Activated CD4-positive, alpha-beta T cell treated with anti-CD3 and anti-CD28 coated beads for 24 hours (primary cell): ENCODE measurements at regions not wholly inside any gene's neighbourhood (a gene's known extent, or its start where the extent isn't known, plus 50 kb on each side); places are given as distances from the start of the nearest gene placed in this dataset.
"Not testable (repeated sequence)": the region's sequence is repeated elsewhere in the genome, so short reads cannot be mapped to it uniquely, and the experiment has no call there.

Experiments used
- DNase-seq, 2 donors: peaks; one replicate each; pipeline ENCODE4 v3.0.0-alpha.2; 2020; ENCODE audit warnings: low read depth in 2 of 2

GRCh38 chr5:174987443-174988012 lies 263.1 kb downstream of the MSX2 start:
- no peak for DNase-seq

DNA sequence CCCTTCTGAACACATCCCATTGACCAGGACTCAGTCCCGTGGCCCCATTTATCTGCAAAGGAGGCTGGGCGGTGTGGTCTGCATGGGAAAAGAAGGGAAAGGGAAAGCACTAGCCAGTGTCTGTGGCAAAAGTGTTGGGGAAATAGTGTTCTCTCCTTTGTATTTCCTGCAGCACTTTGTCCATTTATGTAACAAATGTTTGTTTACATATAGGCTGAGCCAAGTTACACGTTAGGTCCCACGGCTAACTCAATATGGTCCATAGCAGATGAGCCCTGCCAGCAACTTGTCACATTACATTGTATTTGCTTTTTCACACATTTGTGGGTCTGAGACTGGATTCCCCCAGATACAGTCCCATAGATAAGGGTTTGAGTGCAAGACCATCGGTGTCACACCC lies 260.5 kb downstream of the MSX2 start:
- DNase-seq, result no peak

DNA sequence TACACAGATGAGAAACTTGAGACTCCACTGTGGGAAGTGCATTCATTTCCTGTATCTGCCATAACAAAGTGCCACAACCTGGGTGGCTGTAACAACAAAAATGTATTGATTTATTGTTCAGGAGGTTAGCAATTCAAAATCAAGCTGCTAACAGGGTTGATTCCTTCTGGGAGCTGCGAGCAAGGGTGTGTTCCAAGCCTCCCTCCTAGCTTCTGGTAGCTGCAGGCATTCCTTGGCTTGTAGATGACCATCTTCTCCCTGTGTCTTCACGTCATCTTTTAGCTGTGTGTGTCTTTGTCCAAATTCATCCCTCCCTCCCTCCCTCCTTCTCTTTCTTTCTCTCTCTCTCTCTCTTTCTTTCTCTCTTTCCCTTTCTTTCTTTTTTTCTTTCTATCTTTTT lies 258.1 kb downstream of the MSX2 start:
- no peak for DNase-seq

DNA sequence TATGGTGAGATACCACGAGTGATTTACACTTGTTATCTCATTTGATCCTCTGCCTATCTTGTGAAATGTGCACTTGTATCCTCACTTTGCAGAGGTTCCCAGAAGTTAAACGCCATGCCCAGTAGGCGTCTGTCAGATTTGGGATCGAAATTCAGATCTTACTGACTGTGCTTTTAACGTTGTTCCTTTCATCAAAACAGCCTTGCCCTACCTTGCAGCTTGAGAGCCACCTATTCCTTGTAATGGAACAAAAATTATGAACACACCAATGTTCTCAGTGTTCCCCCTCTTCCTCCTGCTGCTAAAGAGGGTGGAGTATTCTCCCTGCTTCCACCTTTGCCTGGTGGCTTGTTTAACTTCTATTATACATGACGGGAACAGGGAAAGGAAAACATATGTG lies 257.0 kb downstream of the MSX2 start:
- DNase-seq, result no peak

DNA sequence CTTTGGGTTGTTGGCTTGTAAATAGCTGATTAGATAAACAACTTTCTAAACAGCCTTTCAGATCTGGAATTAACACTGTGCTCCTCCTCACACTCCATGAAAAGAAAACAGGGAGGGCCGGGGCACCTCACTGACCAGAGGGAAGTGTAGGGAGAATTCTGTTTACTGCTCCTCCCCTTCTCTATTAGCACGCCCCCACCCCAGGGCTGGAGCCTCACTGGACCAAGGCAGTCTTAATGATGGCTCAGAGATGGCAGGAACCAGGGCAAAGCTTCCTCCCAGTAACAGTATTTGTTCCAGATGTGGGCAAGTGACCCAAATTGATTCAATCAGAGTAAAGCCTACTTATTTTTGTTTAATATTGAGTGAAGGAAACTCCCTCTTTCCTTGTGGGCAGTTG lies 256.6 kb downstream of the MSX2 start:
- no peak for DNase-seq

GRCh38 chr5:174972291-174972690 lies 247.9 kb downstream of the MSX2 start:
- no peak for DNase-seq

DNA sequence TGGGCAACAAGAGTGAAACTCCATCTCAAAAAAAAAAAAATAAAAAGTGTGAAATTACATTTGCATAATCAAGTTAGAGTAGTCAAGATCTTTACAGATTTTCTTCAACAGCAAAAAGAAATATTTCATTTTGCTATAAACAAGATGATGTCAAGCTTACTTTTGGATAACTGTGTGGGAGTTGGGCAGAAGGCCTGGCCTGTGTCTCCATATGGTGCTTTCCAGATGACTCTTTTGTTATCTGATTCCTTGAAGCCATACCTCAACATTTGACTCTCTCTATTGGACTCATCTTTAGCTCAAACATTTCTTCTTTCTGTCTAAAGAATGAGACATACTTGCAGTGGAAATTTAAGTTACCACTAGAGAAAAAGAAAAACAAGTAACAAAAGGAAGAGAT lies 246.8 kb downstream of the MSX2 start:
- no peak for DNase-seq

- no peak for DNase-seq
These were observed 246.1 kb downstream of the MSX2 start for GRCh38 chr5:174970502-174970901.

DNA sequence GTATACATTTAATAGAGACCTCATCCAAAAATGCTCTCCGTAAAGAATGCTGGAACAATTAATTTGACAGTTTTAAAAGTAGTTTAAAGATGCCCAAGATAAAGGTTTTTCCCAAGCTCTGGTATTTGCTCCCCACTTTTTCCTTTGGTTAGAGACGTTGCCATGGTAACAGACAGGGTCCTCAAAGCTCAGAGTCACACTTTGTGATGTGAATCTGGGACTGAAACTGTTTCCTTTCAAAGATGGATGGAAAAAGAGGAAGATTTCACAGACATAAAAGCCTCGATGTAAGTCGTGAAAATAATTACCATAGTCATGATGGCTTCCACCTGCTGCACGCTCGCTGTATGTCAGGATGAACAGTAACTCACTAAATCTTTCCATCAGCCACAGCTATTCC lies 229.5 kb downstream of the MSX2 start:
- DNase-seq, result no peak

DNA sequence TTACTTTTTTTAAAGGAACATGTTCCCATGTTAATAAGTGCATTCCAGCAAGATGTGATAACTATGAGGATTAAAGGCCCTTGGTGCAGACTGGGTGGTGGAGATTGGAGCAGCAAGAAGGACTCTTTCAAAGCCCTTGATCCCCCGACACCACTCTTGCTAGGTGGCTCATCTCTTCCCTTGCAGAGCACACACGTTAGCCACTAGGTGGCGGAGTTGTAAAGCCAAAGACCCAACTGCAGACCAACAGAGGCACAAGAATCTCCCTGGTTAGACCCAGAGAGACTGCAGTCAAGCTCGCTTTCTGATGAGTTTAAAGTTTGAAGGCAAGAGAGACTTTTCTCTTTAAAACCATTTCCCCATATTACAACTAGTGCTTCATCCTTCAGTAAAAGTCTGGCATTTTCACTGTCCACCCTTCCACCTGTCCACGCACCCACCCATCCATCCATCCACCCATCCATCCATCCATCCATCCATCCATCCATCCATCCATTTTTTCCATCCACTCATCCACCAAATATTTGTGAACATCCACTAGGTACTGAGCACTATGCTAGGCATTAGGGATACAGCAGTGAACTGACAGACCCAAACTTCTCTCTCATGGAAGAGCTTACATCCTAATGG lies 226.9 kb downstream of the MSX2 start:
- DNase-seq, result peak; percentile 21 to 34

DNA sequence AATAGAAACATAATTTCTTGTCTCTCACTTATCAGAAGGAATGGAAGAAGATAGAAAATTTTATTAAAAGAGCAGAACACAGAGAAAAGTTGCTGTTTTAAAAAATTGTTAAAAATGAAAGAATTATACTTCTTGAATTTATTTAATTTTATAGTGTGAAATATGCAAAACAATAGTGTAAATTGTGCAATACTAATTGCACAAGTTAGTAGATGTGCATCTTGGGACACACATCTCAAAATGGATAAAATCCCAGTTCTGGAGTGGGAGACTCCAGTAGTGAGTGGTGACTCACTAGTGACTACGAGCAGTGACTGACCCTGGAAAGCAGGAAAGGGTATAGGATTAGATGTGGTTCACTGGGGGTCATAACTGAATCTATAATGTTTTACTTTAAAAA lies 223.2 kb downstream of the MSX2 start:
- DNase-seq, result no peak

GRCh38 chr5:174945853-174946252 lies 221.5 kb downstream of the MSX2 start:
- DNase-seq, result no peak

DNA sequence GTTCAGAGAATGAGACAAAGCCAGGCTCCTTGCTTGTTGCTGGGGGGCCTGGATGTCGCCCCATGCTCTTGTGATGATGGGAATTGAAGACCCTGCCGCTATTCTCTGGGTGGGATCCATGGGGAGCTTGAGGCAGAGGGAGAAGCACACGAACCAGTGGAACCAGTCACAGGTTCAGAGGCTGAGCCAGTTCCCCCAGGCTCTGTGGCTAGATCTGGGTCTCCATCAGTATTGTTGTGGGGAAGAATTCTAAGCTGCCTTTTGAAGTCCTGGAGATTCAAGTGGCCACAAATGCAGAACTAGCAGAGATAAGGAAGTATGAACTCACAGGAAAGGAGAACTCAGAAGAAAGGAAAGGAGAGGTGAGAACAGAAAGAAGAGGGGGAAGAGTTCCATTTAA lies 219.4 kb downstream of the MSX2 start:
- no peak for DNase-seq

- DNase-seq, result not testable (repeated sequence)
These were observed 218.6 kb downstream of the MSX2 start for GRCh38 chr5:174943002-174943401.

DNA sequence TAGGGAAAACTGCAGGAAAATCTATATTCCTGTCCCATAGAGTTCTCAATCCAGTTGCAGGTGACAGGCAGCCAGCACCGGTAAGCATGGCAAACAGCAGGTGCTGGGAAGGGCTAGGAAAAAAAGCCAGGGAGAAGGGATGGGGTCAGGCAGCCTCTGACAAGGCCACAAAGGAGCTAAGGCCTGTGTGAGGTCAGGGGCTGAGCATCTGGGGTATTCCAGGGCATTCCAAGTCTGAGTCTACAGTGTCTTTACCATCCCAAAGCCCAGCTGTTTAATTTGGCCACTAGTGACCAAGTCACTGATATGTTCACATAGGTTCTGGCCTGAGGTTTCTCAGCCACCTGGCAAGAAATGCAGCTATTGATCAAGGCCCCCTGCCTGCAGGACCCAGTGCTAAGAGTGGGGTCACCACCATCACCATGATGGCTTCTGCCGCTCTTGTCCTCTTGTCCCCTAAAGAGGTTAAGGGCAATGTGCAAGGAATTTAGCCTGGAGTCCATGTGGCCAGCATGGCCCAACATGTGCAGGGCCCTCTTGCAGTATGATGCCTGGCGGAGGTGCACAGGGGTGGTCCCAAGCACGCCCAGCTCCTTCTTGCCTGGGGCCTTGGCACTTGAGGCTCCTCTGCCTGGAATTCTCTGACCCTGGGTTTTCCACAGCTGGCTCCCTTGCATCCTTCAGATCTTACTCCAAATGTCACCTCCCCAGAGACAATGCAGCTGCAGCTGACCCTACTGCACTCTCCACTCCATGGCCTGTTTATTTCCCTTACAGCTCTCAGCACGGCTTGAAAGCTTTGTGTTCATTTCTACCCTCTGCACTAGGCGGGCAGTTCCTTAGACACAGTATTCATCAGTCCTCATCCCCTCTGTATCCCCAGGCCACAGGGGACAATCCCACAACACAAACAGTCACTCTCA lies 213.1 kb downstream of the MSX2 start:
- DNase-seq, result no peak

GRCh38 chr5:174935854-174936474 lies 211.6 kb downstream of the MSX2 start:
- DNase-seq, result peak; percentile 18 to 30

- not testable (repeated sequence) for DNase-seq
These were observed 206.7 kb downstream of the MSX2 start for GRCh38 chr5:174931033-174931432.

DNA sequence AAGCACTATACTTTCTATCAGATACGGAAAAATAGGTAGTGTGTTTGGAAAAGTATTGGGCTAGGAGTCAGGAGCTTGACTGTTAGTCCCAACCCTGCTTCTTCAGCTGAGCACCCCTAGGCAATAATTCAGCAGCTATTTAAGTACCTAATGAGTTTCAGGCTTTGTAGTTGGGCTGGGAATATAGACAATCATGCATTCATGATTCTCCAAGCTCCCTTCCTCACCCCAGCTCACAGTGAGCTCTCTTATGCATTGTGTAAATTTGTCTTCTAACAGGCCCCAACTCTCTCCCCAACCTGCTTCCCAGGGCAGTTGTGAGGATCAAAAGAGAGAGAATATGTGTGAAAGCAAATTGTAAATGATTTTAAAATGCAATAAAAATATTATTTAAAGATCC lies 201.2 kb downstream of the MSX2 start:
- no peak for DNase-seq

DNA sequence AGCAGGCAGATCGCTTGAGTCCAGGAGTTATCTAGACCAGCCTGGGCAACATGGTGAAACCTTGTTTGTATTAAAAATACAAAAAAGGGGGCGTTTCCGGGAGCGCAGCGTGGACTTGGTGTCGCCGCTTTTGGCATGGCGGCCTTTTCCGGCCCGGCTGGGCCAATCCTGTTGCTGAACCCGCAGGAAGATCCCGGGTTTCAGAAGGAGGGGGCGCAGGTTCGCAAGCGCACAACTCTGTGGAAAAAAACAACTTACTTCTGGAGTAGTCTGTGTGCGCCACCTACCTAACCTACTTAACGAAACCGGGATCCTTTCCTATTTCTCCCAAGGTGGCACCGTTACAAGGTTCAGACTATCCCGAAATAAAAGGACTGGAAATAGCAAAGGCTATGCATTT lies 198.6 kb downstream of the MSX2 start:
- no peak for DNase-seq

GRCh38 chr5:174920906-174921550 lies 196.6 kb downstream of the MSX2 start:
- DNase-seq, result no peak

DNA sequence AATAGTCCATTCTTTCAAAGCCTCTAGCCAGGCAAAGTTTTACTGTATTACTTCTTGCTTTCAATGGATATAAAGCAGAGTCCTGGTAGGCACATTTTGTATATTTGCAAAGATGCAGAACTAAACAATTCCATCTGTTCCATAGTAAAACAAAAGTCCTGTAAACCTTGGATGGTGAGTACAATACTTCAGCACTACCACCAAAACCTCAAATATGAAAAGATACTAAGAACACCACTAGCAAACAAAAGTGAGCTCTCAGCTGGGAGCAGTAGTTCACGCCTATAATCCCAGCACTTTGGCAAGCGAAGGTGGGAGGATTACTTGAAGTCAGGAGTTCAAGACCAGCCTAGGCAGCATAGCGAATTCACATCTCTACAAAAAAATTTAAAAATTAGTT lies 195.0 kb downstream of the MSX2 start:
- DNase-seq, result no peak

DNA sequence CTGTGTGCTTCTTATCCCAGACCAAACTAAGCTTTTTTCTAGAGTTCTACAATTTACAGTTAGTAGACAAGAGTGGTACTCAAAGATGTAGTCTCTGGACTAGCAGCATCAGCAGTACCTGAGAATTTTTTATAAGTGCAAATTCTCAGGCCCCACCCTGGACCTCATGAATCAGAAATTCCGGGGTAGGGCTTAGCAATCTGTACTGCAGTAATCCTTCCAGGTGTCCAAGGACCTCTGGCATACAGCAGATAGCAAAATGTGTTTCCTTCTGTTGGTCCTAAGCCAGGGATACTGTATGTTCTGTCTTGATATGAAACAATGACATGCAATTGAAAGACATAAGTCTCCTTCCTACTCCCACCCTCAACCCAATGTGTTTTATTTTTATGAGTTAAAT lies 194.3 kb downstream of the MSX2 start:
- no peak for DNase-seq
